Caco-2 (cell line): ENCODE measurements at regions not wholly inside any gene's neighbourhood (a gene's known extent, or its start where the extent isn't known, plus 50 kb on each side); places are given as distances from the start of the nearest gene placed in this dataset.

Source experiments
- BruUV-seq: library from RNA; stranded (reverse); fragments of 400-500 nt; replicated peaks from 2 replicates; lab custom pipeline; 2021; lab: Mats Ljungman, UMichigan
- CTCF ChIA-PET: fragments of 300-600 bp; sonication (Branson Sonifier 250); formaldehyde crosslinking; loops from one replicate; lab custom pipeline; 2022; ENCODE audit warnings: antibody characterized with exemption; lab: Charles Lee
- POLR2A ChIA-PET: fragments of 300-600 bp; sonication (Branson Sonifier 250); formaldehyde crosslinking; loops from one replicate; lab custom pipeline; 2022; ENCODE audit warnings: antibody characterized with exemption; lab: Charles Lee
- DNase-seq, 2 experiments: peaks; one replicate each; pipeline versions ENCODE4 v3.0.0 to v3.0.0-alpha.2; 2020 to 2022
- H3K27me3 ChIP-seq: replicated peaks from 2 replicates; pipeline ENCODE4 v1.6.0; 2011; ENCODE audit warnings: low read length; ENCODE audit not compliant: control insufficient read depth, insufficient read depth
- H3K36me3 ChIP-seq: 2 replicates; pipeline ENCODE4 v1.5.1; 2011; ENCODE audit warnings: low read length; ENCODE audit not compliant: control insufficient read depth, insufficient read depth
- H3K4me1 ChIP-seq: fragments of 250-450 bp; sonication (Bioruptor Pico); 2 replicates; pipeline ENCODE4 v1.5.1; 2020; ENCODE audit warnings: mild to moderate bottlenecking
- H3K4me3 ChIP-seq: 2 replicates; pipeline ENCODE4 v1.5.1; 2011; ENCODE audit warnings: low read depth, mild to moderate bottlenecking, control low read depth, low read length
- H3K9me3 ChIP-seq: fragments of 250-450 bp; sonication (Bioruptor Pico); 2 replicates; pipeline ENCODE4 v1.5.1; 2020; ENCODE audit warnings: mild to moderate bottlenecking, moderate library complexity
- H3K27ac Mint-ChIP-seq: one replicate; pipeline ENCODE4 v1.8.0; 2022; ENCODE audit warnings: mixed read lengths; ENCODE audit not compliant: unreplicated experiment
- H3K27me3 Mint-ChIP-seq: one replicate; pipeline ENCODE4 v1.8.0; 2022; ENCODE audit warnings: mixed read lengths; ENCODE audit not compliant: insufficient read depth, unreplicated experiment
- H3K36me3 Mint-ChIP-seq: one replicate; pipeline ENCODE4 v1.8.0; 2022; ENCODE audit warnings: mild to moderate bottlenecking, mixed read lengths; ENCODE audit not compliant: insufficient read depth, unreplicated experiment
- H3K4me1 Mint-ChIP-seq: one replicate; pipeline ENCODE4 v1.8.0; 2022; ENCODE audit warnings: low read depth, mixed read lengths; ENCODE audit not compliant: unreplicated experiment
- H3K4me3 Mint-ChIP-seq: one replicate; pipeline ENCODE4 v1.8.0; 2022; ENCODE audit warnings: mild to moderate bottlenecking, moderate library complexity, mixed read lengths; ENCODE audit not compliant: unreplicated experiment
- H3K9me3 Mint-ChIP-seq: one replicate; pipeline ENCODE4 v1.8.0; 2022; ENCODE audit warnings: mixed read lengths; ENCODE audit not compliant: unreplicated experiment
- CTCF ChIP-seq, 2 experiments: fragments of 200-600 bp in 1 of 2; IDR thresholded peaks; 1 replicate in 1 of 2; 2 replicates in 1 of 2; pipeline versions ENCODE4 v1.5.1 to v1.8.0; 2011 to 2022; ENCODE audit warnings: antibody characterized with exemption in 1 of 2, control low read depth in 1 of 2, inconsistent platforms in 1 of 2, low read depth in 1 of 2, low read length in 1 of 2, mild to moderate bottlenecking in 1 of 2, moderate library complexity in 1 of 2; ENCODE audit not compliant: insufficient read depth in 1 of 2, severe bottlenecking in 1 of 2, unreplicated experiment in 1 of 2
- intact Hi-C: fragments of 100-400 bp; cut with micrococcal nuclease; formaldehyde crosslinking; loops from one replicate; pipeline ENCODE4 v1.10.0; 2022; ENCODE audit not compliant: unreplicated experiment

GRCh38 chr20:39295301-39295700 is 333.2 kb downstream of the DHX35 start:
- peaks cover 12% of the 10 kb centered on the region for H3K9me3 Mint-ChIP-seq
- no peaks in the 10 kb centered on the region for H3K36me3 Mint-ChIP-seq
- DNase-seq, result no peak
- H3K4me3 Mint-ChIP-seq, result no peak overlapping the region
- peaks cover 13% of the 10 kb centered on the region for H3K4me1 ChIP-seq
- H3K9me3 ChIP-seq, result peaks cover 4% of the 10 kb centered on the region; the same call in 1 of the 2 replicates
- intact Hi-C loops, result no loop called here
- no peaks in the 10 kb centered on the region for H3K27me3 Mint-ChIP-seq
- no TSS peak for BruUV-seq
- no peak overlapping the region for H3K4me3 ChIP-seq
- H3K36me3 ChIP-seq, result no peaks in the 10 kb centered on the region
- ChIA-PET CTCF (no interaction called here), POLR2A (no interaction called here)
- H3K4me1 Mint-ChIP-seq, result peaks cover 11% of the 10 kb centered on the region
- no peak for TF ChIP-seq CTCF (IDR thresholded peaks at IDR 0.05; ENCODE audit: insufficient read depth in 1 of 2, low read depth in 1 of 2, low read length in 1 of 2, severe bottlenecking in 1 of 2, unreplicated experiment in 1 of 2)
- no peaks in the 10 kb centered on the region for H3K27me3 ChIP-seq
- no peak overlapping the region for H3K27ac Mint-ChIP-seq

GRCh38 chr20:39294137-39294725 is 332.1 kb downstream of the DHX35 start:
- intact Hi-C loops, result no loop called here
- ChIA-PET POLR2A (no interaction called here), CTCF (no interaction called here)
- Mint-ChIP-seq H3K4me1 (peaks cover 21% of the 10 kb centered on the region), H3K4me3 (no peak overlapping the region), H3K36me3 (no peaks in the 10 kb centered on the region), H3K9me3 (peaks cover 22% of the 10 kb centered on the region), H3K27ac (no peak overlapping the region), H3K27me3 (no peaks in the 10 kb centered on the region)
- H3K4me1 ChIP-seq, result peaks cover 20% of the 10 kb centered on the region
- peaks cover 4% of the 10 kb centered on the region; the same call in 1 of the 2 replicates for H3K9me3 ChIP-seq
- DNase-seq, result no peak
- no peaks in the 10 kb centered on the region for H3K27me3 ChIP-seq
- no peak for TF ChIP-seq CTCF (IDR thresholded peaks at IDR 0.05; ENCODE audit: insufficient read depth in 1 of 2, low read depth in 1 of 2, low read length in 1 of 2, severe bottlenecking in 1 of 2, unreplicated experiment in 1 of 2)
- no peaks in the 10 kb centered on the region for H3K36me3 ChIP-seq
- no peak overlapping the region for H3K4me3 ChIP-seq
- no TSS peak for BruUV-seq

GRCh38 chr20:39292193-39292736 is 330.1 kb downstream of the DHX35 start:
- H3K4me3 Mint-ChIP-seq, result no peak overlapping the region
- ChIA-PET CTCF (interaction anchor here (0.5 kb wide), 1 partner anchor 123 kb away, joined by 3 read pairs; no protein-coding TSS in a partner anchor), POLR2A (no interaction called here)
- peaks cover 20% of the 10 kb centered on the region for H3K4me1 ChIP-seq
- peaks cover 16% of the 10 kb centered on the region for H3K9me3 ChIP-seq
- no peaks in the 10 kb centered on the region for H3K36me3 Mint-ChIP-seq
- H3K9me3 Mint-ChIP-seq, result peaks cover 41% of the 10 kb centered on the region
- no peak overlapping the region for H3K27ac Mint-ChIP-seq
- no peaks in the 10 kb centered on the region for H3K27me3 Mint-ChIP-seq
- H3K27me3 ChIP-seq, result no peaks in the 10 kb centered on the region
- H3K4me1 Mint-ChIP-seq, result peaks cover 23% of the 10 kb centered on the region
- no peak overlapping the region for H3K4me3 ChIP-seq
- intact Hi-C loops, result no loop called here
- DNase-seq, result no peak
- H3K36me3 ChIP-seq, result no peaks in the 10 kb centered on the region
- BruUV-seq, result no TSS peak
- TF ChIP-seq CTCF (IDR thresholded peaks at IDR 0.05; ENCODE audit: insufficient read depth in 1 of 2, low read depth in 1 of 2, low read length in 1 of 2, severe bottlenecking in 1 of 2, unreplicated experiment in 1 of 2), result no peak
